A549 (cell line): ENCODE measurements at regions not wholly inside any gene's neighbourhood (a gene's known extent, or its start where the extent isn't known, plus 50 kb on each side); places are given as distances from the start of the nearest gene placed in this dataset.

Source experiments
- ATAC-seq, 2 experiments: fragments of 200-7000 bp in 1 of 2; fragments of >200 bp in 1 of 2; cut with Nextera tagmentation in 1 of 2; cut with Tn5 transposase in 1 of 2; 3 replicates each; pipeline versions ENCODE4 v1.8.0 to v1.9.1; 2018 to 2020; ENCODE audit warnings: mild to moderate bottlenecking in 1 of 2, moderate library complexity in 1 of 2
- CTCF ChIA-PET: fragments of 300-600 bp; sonication (Branson Sonifier 250); formaldehyde crosslinking; extraction: SDS; loops from one replicate; lab custom pipeline; 2021; ENCODE audit warnings: antibody characterized with exemption, inconsistent platforms; lab: Yijun Ruan, JAX
- POLR2A ChIA-PET: fragments of 350-600 bp; formaldehyde crosslinking; extraction: SDS; loops from one replicate; lab custom pipeline; 2021; ENCODE audit warnings: antibody characterized with exemption, inconsistent platforms; lab: Yijun Ruan, JAX
- DNase-seq, 2 experiments: peaks; one replicate each; pipeline versions ENCODE4 v3.0.0 to v3.0.0-alpha.2; 2011 to 2016; ENCODE audit warnings: low read depth in 1 of 2, low spot score in 1 of 2
- FAIRE-seq: peaks from 2 replicates; lab custom pipeline; 2011; peaks lifted over from hg19 to GRCh38; lab: Jason Lieb, UNC
- H3K27ac ChIP-seq, 2 experiments: fragments of >200 bp; sonication (Bioruptor Twin); formaldehyde crosslinking; 3 replicates each; pipeline ENCODE4 v1.5.1; 2016 to 2017
- H3K4me1 ChIP-seq: fragments of >200 bp; sonication (Bioruptor Twin); formaldehyde crosslinking; 3 replicates; pipeline ENCODE4 v1.6.1; 2016
- H3K4me2 ChIP-seq: fragments of >200 bp; sonication (Bioruptor Twin); formaldehyde crosslinking; 3 replicates; pipeline ENCODE4 v1.6.1; 2016
- H3K4me3 ChIP-seq: fragments of >200 bp; sonication (Bioruptor Twin); formaldehyde crosslinking; 3 replicates; pipeline ENCODE4 v1.5.1; 2016
- H3K9me3 ChIP-seq: fragments of >200 bp; sonication (Bioruptor Twin); formaldehyde crosslinking; 3 replicates; pipeline ENCODE4 v1.6.1; 2016
- CHD4 ChIP-seq: fragments of 200-600 bp; sonication (generic); IDR thresholded peaks from 2 replicates; pipeline ENCODE4 v1.6.1; 2016; ENCODE audit warnings: antibody characterized with exemption, mild to moderate bottlenecking, borderline replicate concordance
- EHMT2 ChIP-seq: fragments of 200-600 bp; sonication (generic); IDR thresholded peaks from 2 replicates; pipeline ENCODE4 v1.6.1; 2016; ENCODE audit warnings: antibody characterized with exemption, low read depth, mild to moderate bottlenecking, moderate library complexity
- EP300 ChIP-seq, 2 experiments: fragments of >200 bp; sonication (Bioruptor Twin); formaldehyde crosslinking; IDR thresholded peaks; 2 replicates in 1 of 2; 3 replicates in 1 of 2; pipeline ENCODE4 v1.6.1; 2016 to 2017
- GATA3 ChIP-seq: IDR thresholded peaks from 2 replicates; pipeline ENCODE4 v1.6.1; 2012; ENCODE audit warnings: borderline replicate concordance
- HEYL ChIP-seq: fragments of 250-450 bp; sonication (Bioruptor Pico); IDR thresholded peaks from 2 replicates; pipeline ENCODE4 v1.8.0; 2021; ENCODE audit warnings: mild to moderate bottlenecking, moderate library complexity
- HOXB13 ChIP-seq: fragments of 250-450 bp; sonication (Bioruptor Pico); IDR thresholded peaks from 2 replicates; pipeline ENCODE4 v1.5.0; 2020; ENCODE audit warnings: low read depth, mild to moderate bottlenecking, moderate library complexity
- HOXB5 ChIP-seq: fragments of 250-450 bp; sonication (Bioruptor Pico); IDR thresholded peaks from 2 replicates; pipeline ENCODE4 v1.5.0; 2020; ENCODE audit warnings: mild to moderate bottlenecking, moderate library complexity
- MAZ ChIP-seq: fragments of 150-350 bp; IDR thresholded peaks from 2 replicates; pipeline ENCODE4 v1.6.1; 2014; ENCODE audit warnings: antibody characterized with exemption, low read depth, low read length, borderline replicate concordance
- MYC ChIP-seq: IDR thresholded peaks from 2 replicates; pipeline ENCODE4 v1.6.1; 2012; ENCODE audit warnings: mild to moderate bottlenecking, inconsistent platforms, low read length, improper control_type of control experiment, borderline replicate concordance
- NPAS2 ChIP-seq: fragments of 250-450 bp; sonication (Bioruptor Pico); IDR thresholded peaks from 2 replicates; pipeline ENCODE4 v1.8.0; 2022; ENCODE audit warnings: mild to moderate bottlenecking, moderate library complexity, borderline replicate concordance
- PHF8 ChIP-seq: fragments of 200-600 bp; sonication (generic); IDR thresholded peaks from 2 replicates; pipeline ENCODE4 v1.6.1; 2016; ENCODE audit warnings: low read depth, mild to moderate bottlenecking, antibody characterized with exemption, moderate library complexity, borderline replicate concordance
- POLR2A ChIP-seq: IDR thresholded peaks from 2 replicates; pipeline ENCODE4 v1.6.1; 2012; ENCODE audit warnings: mild to moderate bottlenecking, low read length
- RAD21 ChIP-seq, 2 experiments: fragments of >200 bp in 1 of 2; sonication (Bioruptor Twin) in 1 of 2; formaldehyde crosslinking in 1 of 2; IDR thresholded peaks in 1 of 2; conservative IDR thresholded peaks in 1 of 2; 2 replicates in 1 of 2; 3 replicates in 1 of 2; pipeline ENCODE4 v1.6.1; 2012 to 2018; ENCODE audit warnings: inconsistent platforms in 1 of 2
- RCOR1 ChIP-seq: fragments of 150-350 bp; IDR thresholded peaks from 2 replicates; pipeline ENCODE4 v1.6.1; 2014; ENCODE audit warnings: antibody characterized with exemption, low read length, low read depth
- RNF2 ChIP-seq: fragments of 200-600 bp; sonication (generic); IDR thresholded peaks from 2 replicates; pipeline ENCODE4 v1.6.1; 2016; ENCODE audit warnings: low read depth, mild to moderate bottlenecking, antibody characterized with exemption, moderate library complexity, borderline replicate concordance
- SMC3 ChIP-seq: fragments of >200 bp; sonication (Bioruptor Twin); formaldehyde crosslinking; IDR thresholded peaks from 3 replicates; pipeline ENCODE4 v1.6.1; 2018; ENCODE audit warnings: inconsistent platforms
- SREBF2 ChIP-seq: fragments of 450-650 bp; IDR thresholded peaks from 2 replicates; pipeline ENCODE4 v1.6.1; 2014; ENCODE audit warnings: mild to moderate bottlenecking, moderate library complexity
- TFCP2L1 ChIP-seq: fragments of 250-450 bp; sonication (Bioruptor Pico); IDR thresholded peaks from 2 replicates; pipeline ENCODE4 v1.5.0; 2021; ENCODE audit warnings: mild to moderate bottlenecking
- ZFP36 ChIP-seq: fragments of 450-650 bp; IDR thresholded peaks from 2 replicates; pipeline ENCODE4 v1.6.1; 2014; ENCODE audit warnings: borderline replicate concordance; ENCODE audit not compliant: partially characterized antibody
- ZSCAN20 ChIP-seq: fragments of 250-450 bp; sonication (Bioruptor Pico); IDR thresholded peaks from 2 replicates; pipeline ENCODE4 v1.8.0; 2022; ENCODE audit warnings: mild to moderate bottlenecking, moderate library complexity
- WGBS: methylation state at CpG from one replicate; pipeline ENCODE4 v1.1.6; 2017; ENCODE audit errors: missing lambda C conversion rate; 5-methylcytosine and 5-hydroxymethylcytosine counted together
- TF ChIP-seq, protein P1 (sequence below): fragments of >200 bp; sonication (Bioruptor Twin); formaldehyde crosslinking; IDR thresholded peaks from 2 replicates; pipeline ENCODE4 v1.6.1; 2016
- TF ChIP-seq, protein P2 (sequence below): fragments of 250-450 bp; sonication (Bioruptor Pico); IDR thresholded peaks from 2 replicates; pipeline ENCODE4 v1.5.0; 2021; ENCODE audit warnings: mild to moderate bottlenecking, moderate library complexity, borderline replicate concordance
- TF ChIP-seq, protein P3 (sequence below): fragments of 450-650 bp; IDR thresholded peaks from 2 replicates; pipeline ENCODE4 v1.6.1; 2014; ENCODE audit warnings: antibody characterized with exemption
- TF ChIP-seq, protein P4 (sequence below): IDR thresholded peaks from 2 replicates; pipeline ENCODE4 v1.6.1; 2012; ENCODE audit warnings: low read depth, borderline replicate concordance
- TF ChIP-seq, protein P5 (sequence below): fragments of >200 bp; sonication (Bioruptor Twin); formaldehyde crosslinking; IDR thresholded peaks from 3 replicates; pipeline ENCODE4 v1.6.1; 2016
- TF ChIP-seq, protein P6 (sequence below): fragments of 250-450 bp; sonication (Bioruptor Pico); IDR thresholded peaks from 2 replicates; pipeline ENCODE4 v1.5.0; 2020; ENCODE audit warnings: low read depth, mild to moderate bottlenecking, moderate library complexity
- TF ChIP-seq, protein P7 (sequence below): fragments of >200 bp; sonication (Bioruptor Twin); formaldehyde crosslinking; IDR thresholded peaks from 3 replicates; pipeline ENCODE4 v1.5.1; 2016

DNA sequence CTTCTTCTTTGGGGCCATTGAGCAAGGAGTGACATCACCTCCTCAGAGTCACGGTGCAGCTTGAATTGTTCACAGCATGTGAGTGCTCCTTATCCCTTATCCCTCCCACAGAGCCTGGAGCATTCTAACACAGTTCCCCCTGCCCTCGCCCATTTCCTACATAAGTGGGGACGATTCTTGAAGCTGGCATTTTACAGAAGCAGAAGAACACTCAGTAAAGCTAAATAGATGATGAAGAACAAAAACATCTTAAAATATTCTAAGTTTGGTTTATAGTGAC, 135.8 kb upstream of the APCDD1 start:
- H3K4me1 ChIP-seq: no peaks in the 10 kb centered on the region
- no peak for TF ChIP-seq RAD21 (conservative IDR thresholded peaks at IDR 0.05 in 1 of 2, IDR thresholded peaks at IDR 0.05 in 1 of 2)
- TF ChIP-seq, protein P1, sequence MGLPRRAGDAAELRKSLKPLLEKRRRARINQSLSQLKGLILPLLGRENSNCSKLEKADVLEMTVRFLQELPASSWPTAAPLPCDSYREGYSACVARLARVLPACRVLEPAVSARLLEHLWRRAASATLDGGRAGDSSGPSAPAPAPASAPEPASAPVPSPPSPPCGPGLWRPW: no peak
- no peak for TF ChIP-seq RCOR1
- TF ChIP-seq SMC3: no peak
- TF ChIP-seq MYC: no peak
- TF ChIP-seq, protein P2, sequence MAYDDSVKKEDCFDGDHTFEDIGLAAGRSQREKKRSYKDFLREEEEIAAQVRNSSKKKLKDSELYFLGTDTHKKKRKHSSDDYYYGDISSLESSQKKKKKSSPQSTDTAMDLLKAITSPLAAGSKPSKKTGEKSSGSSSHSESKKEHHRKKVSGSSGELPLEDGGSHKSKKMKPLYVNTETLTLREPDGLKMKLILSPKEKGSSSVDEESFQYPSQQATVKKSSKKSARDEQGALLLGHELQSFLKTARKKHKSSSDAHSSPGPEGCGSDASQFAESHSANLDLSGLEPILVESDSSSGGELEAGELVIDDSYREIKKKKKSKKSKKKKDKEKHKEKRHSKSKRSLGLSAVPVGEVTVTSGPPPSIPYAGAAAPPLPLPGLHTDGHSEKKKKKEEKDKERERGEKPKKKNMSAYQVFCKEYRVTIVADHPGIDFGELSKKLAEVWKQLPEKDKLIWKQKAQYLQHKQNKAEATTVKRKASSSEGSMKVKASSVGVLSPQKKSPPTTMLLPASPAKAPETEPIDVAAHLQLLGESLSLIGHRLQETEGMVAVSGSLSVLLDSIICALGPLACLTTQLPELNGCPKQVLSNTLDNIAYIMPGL (CRISPR knock-in tag): no peak
- TF ChIP-seq, protein P3, sequence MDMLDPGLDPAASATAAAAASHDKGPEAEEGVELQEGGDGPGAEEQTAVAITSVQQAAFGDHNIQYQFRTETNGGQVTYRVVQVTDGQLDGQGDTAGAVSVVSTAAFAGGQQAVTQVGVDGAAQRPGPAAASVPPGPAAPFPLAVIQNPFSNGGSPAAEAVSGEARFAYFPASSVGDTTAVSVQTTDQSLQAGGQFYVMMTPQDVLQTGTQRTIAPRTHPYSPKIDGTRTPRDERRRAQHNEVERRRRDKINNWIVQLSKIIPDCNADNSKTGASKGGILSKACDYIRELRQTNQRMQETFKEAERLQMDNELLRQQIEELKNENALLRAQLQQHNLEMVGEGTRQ: no peak
- TF ChIP-seq, protein P4, sequence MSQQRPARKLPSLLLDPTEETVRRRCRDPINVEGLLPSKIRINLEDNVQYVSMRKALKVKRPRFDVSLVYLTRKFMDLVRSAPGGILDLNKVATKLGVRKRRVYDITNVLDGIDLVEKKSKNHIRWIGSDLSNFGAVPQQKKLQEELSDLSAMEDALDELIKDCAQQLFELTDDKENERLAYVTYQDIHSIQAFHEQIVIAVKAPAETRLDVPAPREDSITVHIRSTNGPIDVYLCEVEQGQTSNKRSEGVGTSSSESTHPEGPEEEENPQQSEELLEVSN: no peak
- no peak for TF ChIP-seq CHD4
- TF ChIP-seq MAZ: no peak
- TF ChIP-seq EHMT2: no peak
- no peak for TF ChIP-seq NPAS2 (CRISPR knock-in tag)
- no peak for TF ChIP-seq TFCP2L1 (CRISPR knock-in tag)
- TF ChIP-seq RNF2: no peak
- TF ChIP-seq PHF8: no peak
- no peak for TF ChIP-seq SREBF2
- no peaks in the 10 kb centered on the region for H3K9me3 ChIP-seq
- DNase-seq: no peak
- ChIA-PET POLR2A (no interaction called here), CTCF (no interaction called here)
- no peak for FAIRE-seq
- no peak overlapping the region for H3K27ac ChIP-seq
- WGBS: 0% methylated on average over 3 of the region's 3 CpGs
- no peak for ATAC-seq
- H3K4me2 ChIP-seq: no peak overlapping the region
- H3K4me3 ChIP-seq: no peak overlapping the region

DNA sequence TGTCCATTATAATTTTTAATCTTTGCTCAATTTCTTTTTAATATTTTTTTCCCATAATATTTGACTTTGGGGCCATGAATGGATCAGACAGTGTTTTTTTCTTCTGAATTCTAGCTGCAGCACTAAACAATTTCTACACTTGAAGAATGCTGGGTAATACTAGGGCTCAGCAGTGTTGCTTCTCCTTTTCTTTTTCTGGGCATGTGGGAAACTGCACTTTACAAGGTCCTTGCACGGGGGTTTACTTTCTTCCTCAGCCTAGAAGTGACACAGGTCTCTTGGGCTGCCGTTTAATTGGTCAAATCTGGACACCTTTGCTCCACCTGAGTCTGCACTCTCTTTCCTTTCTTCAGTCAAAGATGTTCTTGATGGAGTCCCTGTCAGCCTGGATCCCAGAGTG, 135.4 kb upstream of the APCDD1 start:
- no peak overlapping the region for H3K4me2 ChIP-seq
- H3K27ac ChIP-seq: no peak overlapping the region

More for the DNA sequence above, 135.4 kb upstream of the APCDD1 start:
- Histone ChIP-seq H3K4me3 (no peak overlapping the region), H3K9me3 (no peaks in the 10 kb centered on the region), H3K4me1 (no peaks in the 10 kb centered on the region)
- ATAC-seq (no peak), FAIRE-seq (no peak), DNase-seq (no peak)
- CTCF ChIA-PET: no interaction called here
- TF ChIP-seq HOXB5 (CRISPR knock-in tag): no peak
- no peak for TF ChIP-seq SMC3
- TF ChIP-seq, protein P5, sequence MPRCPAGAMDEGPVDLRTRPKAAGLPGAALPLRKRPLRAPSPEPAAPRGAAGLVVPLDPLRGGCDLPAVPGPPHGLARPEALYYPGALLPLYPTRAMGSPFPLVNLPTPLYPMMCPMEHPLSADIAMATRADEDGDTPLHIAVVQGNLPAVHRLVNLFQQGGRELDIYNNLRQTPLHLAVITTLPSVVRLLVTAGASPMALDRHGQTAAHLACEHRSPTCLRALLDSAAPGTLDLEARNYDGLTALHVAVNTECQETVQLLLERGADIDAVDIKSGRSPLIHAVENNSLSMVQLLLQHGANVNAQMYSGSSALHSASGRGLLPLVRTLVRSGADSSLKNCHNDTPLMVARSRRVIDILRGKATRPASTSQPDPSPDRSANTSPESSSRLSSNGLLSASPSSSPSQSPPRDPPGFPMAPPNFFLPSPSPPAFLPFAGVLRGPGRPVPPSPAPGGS: no peak
- TF ChIP-seq, protein P6, sequence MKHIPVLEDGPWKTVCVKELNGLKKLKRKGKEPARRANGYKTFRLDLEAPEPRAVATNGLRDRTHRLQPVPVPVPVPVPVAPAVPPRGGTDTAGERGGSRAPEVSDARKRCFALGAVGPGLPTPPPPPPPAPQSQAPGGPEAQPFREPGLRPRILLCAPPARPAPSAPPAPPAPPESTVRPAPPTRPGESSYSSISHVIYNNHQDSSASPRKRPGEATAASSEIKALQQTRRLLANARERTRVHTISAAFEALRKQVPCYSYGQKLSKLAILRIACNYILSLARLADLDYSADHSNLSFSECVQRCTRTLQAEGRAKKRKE: no peak
- no peak for TF ChIP-seq GATA3
- TF ChIP-seq RAD21 (conservative IDR thresholded peaks at IDR 0.05 in 1 of 2, IDR thresholded peaks at IDR 0.05 in 1 of 2): no peak
- no peak for TF ChIP-seq POLR2A
- TF ChIP-seq, protein P7, sequence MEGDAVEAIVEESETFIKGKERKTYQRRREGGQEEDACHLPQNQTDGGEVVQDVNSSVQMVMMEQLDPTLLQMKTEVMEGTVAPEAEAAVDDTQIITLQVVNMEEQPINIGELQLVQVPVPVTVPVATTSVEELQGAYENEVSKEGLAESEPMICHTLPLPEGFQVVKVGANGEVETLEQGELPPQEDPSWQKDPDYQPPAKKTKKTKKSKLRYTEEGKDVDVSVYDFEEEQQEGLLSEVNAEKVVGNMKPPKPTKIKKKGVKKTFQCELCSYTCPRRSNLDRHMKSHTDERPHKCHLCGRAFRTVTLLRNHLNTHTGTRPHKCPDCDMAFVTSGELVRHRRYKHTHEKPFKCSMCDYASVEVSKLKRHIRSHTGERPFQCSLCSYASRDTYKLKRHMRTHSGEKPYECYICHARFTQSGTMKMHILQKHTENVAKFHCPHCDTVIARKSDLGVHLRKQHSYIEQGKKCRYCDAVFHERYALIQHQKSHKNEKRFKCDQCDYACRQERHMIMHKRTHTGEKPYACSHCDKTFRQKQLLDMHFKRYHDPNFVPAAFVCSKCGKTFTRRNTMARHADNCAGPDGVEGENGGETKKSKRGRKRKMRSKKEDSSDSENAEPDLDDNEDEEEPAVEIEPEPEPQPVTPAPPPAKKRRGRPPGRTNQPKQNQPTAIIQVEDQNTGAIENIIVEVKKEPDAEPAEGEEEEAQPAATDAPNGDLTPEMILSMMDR: no peak
- no peak for TF ChIP-seq ZSCAN20 (CRISPR knock-in tag)
- no peak for TF ChIP-seq HOXB13 (CRISPR knock-in tag)
- TF ChIP-seq EP300 (IDR thresholded peaks at IDR 0.05): no peak
- no peak for TF ChIP-seq ZFP36
- TF ChIP-seq HEYL: no peak
- TF ChIP-seq, protein P4: no peak
- TF ChIP-seq, protein P3: no peak
- WGBS: 4% methylated on average over 2 of the region's 2 CpGs
- POLR2A ChIA-PET: no interaction called here
